Ishikawa (cell line): ENCODE measurements at regions not wholly inside any gene's neighbourhood (a gene's known extent, or its start where the extent isn't known, plus 50 kb on each side); places are given as distances from the start of the nearest gene placed in this dataset.

Experiments used
- CEBPB ChIP-seq: IDR thresholded peaks from 2 replicates; pipeline ENCODE4 v1.6.1; 2012
- CREB1 ChIP-seq: IDR thresholded peaks from 2 replicates; pipeline ENCODE4 v1.6.1; 2012; ENCODE audit warnings: low read depth
- EGR1 ChIP-seq: IDR thresholded peaks from 2 replicates; pipeline ENCODE4 v1.6.1; 2012
- EP300 ChIP-seq: IDR thresholded peaks from 2 replicates; pipeline ENCODE4 v1.6.1; 2012; ENCODE audit warnings: borderline replicate concordance
- NFIC ChIP-seq: IDR thresholded peaks from 2 replicates; pipeline ENCODE4 v1.6.1; 2012
- TAF1 ChIP-seq: IDR thresholded peaks from 2 replicates; pipeline ENCODE4 v1.6.1; 2012; ENCODE audit warnings: low read depth, mild to moderate bottlenecking
- TEAD4 ChIP-seq: IDR thresholded peaks from 2 replicates; pipeline ENCODE4 v1.6.1; 2012
- YY1 ChIP-seq: IDR thresholded peaks from 2 replicates; pipeline ENCODE4 v1.6.1; 2012; ENCODE audit warnings: low read depth
- TF ChIP-seq, protein P1 (sequence below): IDR thresholded peaks from 2 replicates; pipeline ENCODE4 v1.6.1; 2012; ENCODE audit warnings: low read depth, mild to moderate bottlenecking
- TF ChIP-seq, protein P2 (sequence below): IDR thresholded peaks from 2 replicates; pipeline ENCODE4 v1.6.1; 2012

DNA sequence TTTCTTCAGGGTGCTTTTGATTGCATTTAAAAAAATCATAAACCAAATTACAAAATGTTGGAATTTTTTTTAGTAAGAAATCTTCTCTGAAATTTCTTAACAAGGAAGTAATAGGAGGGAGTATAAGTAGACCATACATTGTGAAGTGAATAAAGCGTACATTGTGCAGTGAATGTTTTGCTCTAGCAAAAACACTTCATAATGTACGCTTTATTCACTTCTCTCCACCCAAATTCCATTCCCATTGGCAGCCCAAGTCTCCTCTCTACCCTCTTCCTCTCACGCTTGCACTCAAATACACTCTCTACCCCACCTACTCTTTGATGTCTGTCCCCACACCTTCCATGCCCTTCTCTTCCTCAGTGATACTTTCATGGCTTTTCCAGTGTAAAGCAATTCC, 241.0 kb downstream of the PPP1R3A start:
- TF ChIP-seq CEBPB = no peak
- no peak for TF ChIP-seq TAF1
- TF ChIP-seq EP300 = no peak
- no peak for TF ChIP-seq YY1
- TF ChIP-seq, protein P1, sequence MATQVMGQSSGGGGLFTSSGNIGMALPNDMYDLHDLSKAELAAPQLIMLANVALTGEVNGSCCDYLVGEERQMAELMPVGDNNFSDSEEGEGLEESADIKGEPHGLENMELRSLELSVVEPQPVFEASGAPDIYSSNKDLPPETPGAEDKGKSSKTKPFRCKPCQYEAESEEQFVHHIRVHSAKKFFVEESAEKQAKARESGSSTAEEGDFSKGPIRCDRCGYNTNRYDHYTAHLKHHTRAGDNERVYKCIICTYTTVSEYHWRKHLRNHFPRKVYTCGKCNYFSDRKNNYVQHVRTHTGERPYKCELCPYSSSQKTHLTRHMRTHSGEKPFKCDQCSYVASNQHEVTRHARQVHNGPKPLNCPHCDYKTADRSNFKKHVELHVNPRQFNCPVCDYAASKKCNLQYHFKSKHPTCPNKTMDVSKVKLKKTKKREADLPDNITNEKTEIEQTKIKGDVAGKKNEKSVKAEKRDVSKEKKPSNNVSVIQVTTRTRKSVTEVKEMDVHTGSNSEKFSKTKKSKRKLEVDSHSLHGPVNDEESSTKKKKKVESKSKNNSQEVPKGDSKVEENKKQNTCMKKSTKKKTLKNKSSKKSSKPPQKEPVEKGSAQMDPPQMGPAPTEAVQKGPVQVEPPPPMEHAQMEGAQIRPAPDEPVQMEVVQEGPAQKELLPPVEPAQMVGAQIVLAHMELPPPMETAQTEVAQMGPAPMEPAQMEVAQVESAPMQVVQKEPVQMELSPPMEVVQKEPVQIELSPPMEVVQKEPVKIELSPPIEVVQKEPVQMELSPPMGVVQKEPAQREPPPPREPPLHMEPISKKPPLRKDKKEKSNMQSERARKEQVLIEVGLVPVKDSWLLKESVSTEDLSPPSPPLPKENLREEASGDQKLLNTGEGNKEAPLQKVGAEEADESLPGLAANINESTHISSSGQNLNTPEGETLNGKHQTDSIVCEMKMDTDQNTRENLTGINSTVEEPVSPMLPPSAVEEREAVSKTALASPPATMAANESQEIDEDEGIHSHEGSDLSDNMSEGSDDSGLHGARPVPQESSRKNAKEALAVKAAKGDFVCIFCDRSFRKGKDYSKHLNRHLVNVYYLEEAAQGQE = no peak
- TF ChIP-seq TEAD4 = no peak
- TF ChIP-seq, protein P2, sequence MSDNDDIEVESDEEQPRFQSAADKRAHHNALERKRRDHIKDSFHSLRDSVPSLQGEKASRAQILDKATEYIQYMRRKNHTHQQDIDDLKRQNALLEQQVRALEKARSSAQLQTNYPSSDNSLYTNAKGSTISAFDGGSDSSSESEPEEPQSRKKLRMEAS = no peak
- TF ChIP-seq NFIC = no peak
- no peak for TF ChIP-seq EGR1
- TF ChIP-seq CREB1 = no peak
